ENCODE measurements at regions not wholly inside any gene's neighbourhood (a gene's known extent, or its start where the extent isn't known, plus 50 kb on each side); places are given as distances from the start of the nearest gene placed in this dataset.
"Not testable (repeated sequence)": the region's sequence is repeated elsewhere in the genome, so short reads cannot be mapped to it uniquely, and the experiment has no call there.

DNA sequence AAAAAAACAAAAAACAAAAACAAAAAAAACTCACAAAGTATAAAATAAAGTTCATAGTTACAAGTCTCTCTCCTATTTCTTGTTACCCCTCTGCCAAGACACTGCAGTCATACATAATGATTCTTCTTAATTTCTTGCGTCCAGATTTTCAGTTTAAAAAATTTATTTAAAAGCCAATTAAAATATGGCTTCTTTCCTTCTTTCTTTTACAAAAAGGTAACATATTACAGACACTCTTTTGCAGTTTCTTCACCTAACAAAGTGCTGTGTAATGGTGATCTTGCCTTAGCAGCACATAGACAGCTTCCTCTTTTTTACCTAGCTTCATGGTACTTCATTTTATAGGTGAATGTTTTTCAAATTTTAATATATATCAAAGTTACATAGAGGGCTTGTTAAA lies 136.1 kb upstream of the SGO1 start:
- DNase-seq = no peak

GRCh38 chr3:20321391-20322047 lies 135.5 kb upstream of the SGO1 start:
- DNase-seq = no peak

GRCh38 chr3:20320489-20320888 lies 134.5 kb upstream of the SGO1 start:
- no peak for DNase-seq

- DNase-seq = no peak
Measured at GRCh38 chr3:20319551-20319950, 133.5 kb upstream of the SGO1 start.

GRCh38 chr3:20317616-20318015 lies 131.6 kb upstream of the SGO1 start:
- no peak for DNase-seq

GRCh38 chr3:20316238-20316637 lies 130.2 kb upstream of the SGO1 start:
- no peak for DNase-seq

DNA sequence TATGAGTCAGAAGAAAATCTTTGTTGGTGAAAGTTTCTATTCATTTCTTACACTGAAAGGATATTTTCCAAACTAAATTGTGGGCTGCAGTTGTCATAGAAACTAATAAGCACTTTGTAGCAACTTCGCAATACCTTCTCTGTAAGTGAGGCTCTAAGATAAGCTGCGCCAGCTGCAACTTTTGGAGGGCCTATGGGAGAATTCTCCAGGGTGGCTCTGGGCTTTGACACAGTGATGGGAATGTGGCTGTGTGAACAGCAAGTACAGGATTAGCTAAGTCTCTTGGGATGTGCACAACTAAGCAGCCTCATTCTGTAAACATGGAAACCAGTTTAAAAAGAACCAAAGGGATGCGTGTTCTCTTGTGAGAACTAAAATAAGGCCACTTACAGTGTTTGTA lies 124.6 kb upstream of the SGO1 start:
- DNase-seq = no peak

GRCh38 chr3:20307383-20307782 lies 121.4 kb upstream of the SGO1 start:
- DNase-seq = no peak

DNA sequence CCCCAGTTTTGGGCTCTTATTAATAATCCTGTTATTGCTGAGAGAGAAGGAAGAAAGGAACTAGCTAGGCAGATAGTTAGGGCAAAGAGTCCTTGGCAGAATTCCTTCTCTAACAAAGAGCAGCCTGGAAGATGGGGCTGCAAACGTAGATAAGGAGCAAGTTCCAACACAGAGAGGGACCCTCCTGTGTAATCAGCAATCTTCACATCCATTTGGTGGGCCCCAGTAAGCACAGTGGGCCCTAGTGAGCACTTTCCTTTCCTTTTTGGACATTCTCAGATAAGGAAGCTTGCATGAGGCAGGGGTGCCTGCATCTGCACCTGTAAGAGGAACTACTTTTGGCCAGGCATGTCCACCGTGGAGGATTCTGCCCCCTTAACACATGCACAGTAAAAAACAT lies 119.6 kb upstream of the SGO1 start:
- no peak for DNase-seq

DNA sequence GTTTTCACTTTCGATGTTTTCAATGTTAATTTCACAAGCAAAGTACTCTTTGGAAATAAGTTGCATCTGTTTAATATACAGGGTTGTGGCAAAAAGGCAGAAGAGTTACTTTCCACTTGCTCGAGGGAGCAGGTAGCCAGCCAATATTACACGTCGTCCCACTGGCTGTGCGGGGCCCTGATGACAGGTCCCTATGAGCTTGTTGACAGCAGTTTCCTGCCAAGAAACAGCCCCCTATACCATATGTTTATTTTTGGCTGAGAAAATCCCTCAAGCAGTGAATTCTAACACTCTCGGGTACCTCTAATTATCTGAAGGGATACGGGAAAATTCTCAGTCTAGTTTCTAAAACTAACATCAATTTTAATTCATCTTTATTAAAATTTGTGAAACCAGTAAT lies 116.8 kb upstream of the SGO1 start:
- no peak for DNase-seq

- no peak for DNase-seq
Measured at GRCh38 chr3:20288050-20288449, 102.0 kb upstream of the SGO1 start.

- no peak for DNase-seq
Measured at GRCh38 chr3:20280257-20280656, 94.3 kb upstream of the SGO1 start.

GRCh38 chr3:20265977-20266376 lies 80.0 kb upstream of the SGO1 start:
- not testable (repeated sequence) for DNase-seq

GRCh38 chr3:20264900-20265567 lies 79.0 kb upstream of the SGO1 start:
- DNase-seq = no peak

DNA sequence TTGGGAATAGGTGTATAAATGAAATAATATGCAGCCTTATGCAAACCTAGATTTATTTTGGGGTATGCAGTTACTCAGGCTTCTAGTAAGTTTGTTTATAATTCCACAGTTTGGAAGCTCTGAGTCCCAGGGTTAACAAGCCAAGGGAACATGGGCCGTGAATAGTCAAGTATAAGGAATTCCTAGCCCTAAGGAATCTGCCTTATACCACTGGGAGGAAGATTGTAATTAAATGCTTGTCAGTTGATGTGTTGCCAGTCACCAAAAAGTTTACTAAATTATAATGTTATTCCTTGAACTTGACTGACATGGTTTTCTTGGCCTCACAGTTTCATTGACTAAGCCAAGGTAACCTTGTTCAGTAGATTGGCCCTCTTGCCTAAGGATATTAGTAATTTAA lies 72.4 kb upstream of the SGO1 start:
- DNase-seq = no peak

- DNase-seq = peak; percentile 8
Measured at GRCh38 chr3:20256144-20256543, 70.1 kb upstream of the SGO1 start.

GRCh38 chr3:20254268-20255117 lies 68.5 kb upstream of the SGO1 start:
- no peak for DNase-seq

DNA sequence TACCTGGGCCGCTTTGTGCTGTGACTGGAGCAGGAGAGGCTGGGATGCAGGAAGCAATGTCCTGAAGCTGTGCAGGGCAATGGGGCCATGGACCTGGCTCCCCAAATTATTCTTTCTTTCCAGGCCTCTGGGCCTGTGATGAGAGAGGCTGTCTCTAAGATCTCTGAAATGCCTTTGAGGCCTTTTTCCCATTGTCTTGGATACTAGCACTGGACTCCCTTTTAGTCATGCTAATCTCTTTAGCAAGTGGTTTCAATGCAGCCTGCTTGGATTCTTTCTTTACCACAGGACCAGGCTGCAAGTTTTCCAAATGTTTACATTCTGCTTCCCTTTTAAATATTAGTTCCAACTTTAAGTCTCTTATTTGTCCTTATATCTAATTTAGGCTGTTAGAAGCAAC lies 64.8 kb upstream of the SGO1 start:
- DNase-seq = no peak

DNA sequence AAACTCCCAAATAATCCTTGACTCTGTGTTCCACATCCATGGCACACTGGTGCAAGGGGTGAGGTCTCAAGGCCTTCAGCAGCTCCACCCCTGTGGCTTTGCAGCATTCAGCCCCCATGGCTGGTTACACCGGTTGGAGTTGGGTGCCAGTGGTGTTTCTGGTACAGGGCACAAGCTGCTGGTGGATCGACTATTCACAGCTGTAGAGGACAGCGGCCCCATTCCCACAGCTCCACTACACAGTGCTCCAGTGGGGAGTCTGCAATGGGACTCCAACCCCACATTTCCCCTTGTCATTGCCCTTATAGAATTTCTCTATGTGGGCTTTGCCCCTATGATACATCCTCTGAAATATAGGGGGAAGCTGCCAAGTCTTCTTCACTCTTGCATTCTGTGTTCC lies 64.3 kb upstream of the SGO1 start:
- no peak for DNase-seq

DNA sequence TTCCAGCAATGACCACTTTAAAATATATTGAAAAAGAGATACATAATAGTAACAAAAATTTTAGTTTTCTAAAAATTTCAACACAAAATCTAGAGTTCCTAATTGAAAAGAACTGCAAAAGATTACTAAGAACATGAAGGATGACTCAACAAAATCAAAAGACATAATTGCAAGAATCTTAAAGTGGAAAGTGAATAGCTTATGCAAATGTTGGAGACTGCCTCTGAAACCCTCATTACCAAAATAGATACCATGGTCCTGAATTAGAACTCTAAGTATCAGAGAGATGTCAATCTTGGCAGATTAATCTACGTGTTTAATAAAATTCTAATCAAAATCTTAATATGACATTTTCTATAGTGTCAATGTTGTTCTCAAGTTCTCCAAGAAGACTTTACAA lies 60.7 kb upstream of the SGO1 start:
- DNase-seq = no peak

GRCh38 chr3:20245781-20246180 lies 59.8 kb upstream of the SGO1 start:
- no peak for DNase-seq

DNA sequence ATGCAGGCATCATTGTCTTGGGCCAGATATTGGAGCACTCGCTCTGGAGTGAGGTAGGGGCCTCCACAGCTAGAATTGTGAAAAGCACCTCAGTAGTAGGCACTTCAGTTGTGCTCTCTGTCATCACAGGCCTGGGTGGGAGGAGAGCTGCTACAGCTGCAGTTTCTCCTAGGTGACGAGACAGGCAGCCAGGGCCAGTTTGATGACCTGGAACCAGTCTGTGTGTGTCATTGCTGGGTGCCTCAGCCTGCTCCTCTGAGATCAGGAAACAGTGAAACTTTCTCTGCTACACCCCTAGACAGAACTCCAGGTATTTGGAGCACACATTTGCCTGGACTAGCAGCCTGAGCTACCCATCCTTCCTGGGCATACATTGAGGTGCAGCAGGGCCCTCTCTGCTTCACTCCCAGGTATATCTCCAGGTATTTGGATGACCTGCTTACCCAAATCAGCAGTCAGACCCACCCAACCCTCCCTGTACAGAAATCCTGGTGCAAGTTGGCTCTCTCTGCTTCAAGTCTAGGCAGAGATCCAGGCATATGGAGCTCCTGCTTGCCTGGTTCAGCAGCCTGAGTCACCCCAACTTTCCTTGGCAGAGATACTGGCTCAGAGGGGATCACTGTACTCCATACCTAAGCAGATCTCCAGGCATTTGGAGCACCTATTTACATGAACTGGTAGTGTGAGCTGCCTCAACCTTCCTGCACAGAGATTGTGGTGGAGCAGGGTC lies 54.3 kb upstream of the SGO1 start:
- no peak for DNase-seq

GRCh38 chr3:20238199-20238598 lies 52.2 kb upstream of the SGO1 start:
- not testable (repeated sequence) for DNase-seq

Data from fibroblast of skin of back (primary cell).